Keratinocyte (primary cell): ENCODE measurements at regions not wholly inside any gene's neighbourhood (a gene's known extent, or its start where the extent isn't known, plus 50 kb on each side); places are given as distances from the start of the nearest gene placed in this dataset.
A peak's percentile ranks its signal among the peaks of the same experiment; 100 is the strongest.

ENCODE experiments used
- DNase-seq: peaks from one replicate; pipeline ENCODE4 v3.0.0-alpha.2; 2011; ENCODE audit warnings: low read depth, missing footprints, low spot score
- FAIRE-seq: peaks from 2 replicates; lab custom pipeline; 2011; peaks lifted over from hg19 to GRCh38; lab: Jason Lieb, UNC
- H2AFZ ChIP-seq: 2 replicates; pipeline ENCODE4 v1.6.0; 2012; ENCODE audit warnings: low read length, control low read depth, inconsistent platforms; ENCODE audit not compliant: control insufficient read depth
- H3K27ac ChIP-seq: 2 replicates; pipeline ENCODE4 v1.5.1; 2011; ENCODE audit warnings: low read length; ENCODE audit not compliant: control insufficient read depth, insufficient read depth
- H3K27me3 ChIP-seq: 3 replicates; pipeline ENCODE4 v1.6.0; 2011; ENCODE audit warnings: low read length; ENCODE audit not compliant: control insufficient read depth, insufficient read depth; ENCODE audit errors: extremely low read depth
- H3K36me3 ChIP-seq, 2 experiments: 2 replicates in 1 of 2; 3 replicates in 1 of 2; pipeline ENCODE4 v1.5.1; 2011; ENCODE audit warnings: low read length in 2 of 2, mild to moderate bottlenecking in 1 of 2; ENCODE audit not compliant: control insufficient read depth in 2 of 2, insufficient read depth in 2 of 2; ENCODE audit errors: extremely low read depth in 1 of 2
- H3K4me1 ChIP-seq: 3 replicates; pipeline ENCODE4 v1.5.1; 2011; ENCODE audit warnings: low read length; ENCODE audit not compliant: control insufficient read depth, insufficient read depth; ENCODE audit errors: extremely low read depth
- H3K4me2 ChIP-seq: 3 replicates; pipeline ENCODE4 v1.6.0; 2011; ENCODE audit warnings: low read depth, low read length; ENCODE audit not compliant: control insufficient read depth, insufficient read depth; ENCODE audit errors: extremely low read depth
- H3K4me3 ChIP-seq, 3 experiments: fragments of 200-600 bp in 1 of 3; sonication (generic) in 1 of 3; 2 replicates in 2 of 3; 3 replicates in 1 of 3; pipeline ENCODE4 v1.5.1; 2011 to 2016; ENCODE audit warnings: low read length in 3 of 3, mild to moderate bottlenecking in 3 of 3, control low read depth in 2 of 3, inconsistent platforms in 1 of 3, low read depth in 1 of 3, mixed read lengths in 1 of 3, mixed run types in 1 of 3, moderate library complexity in 1 of 3; ENCODE audit not compliant: control insufficient read depth in 2 of 3, insufficient read depth in 2 of 3; ENCODE audit errors: extremely low read depth in 1 of 3
- H3K79me2 ChIP-seq: 2 replicates; pipeline ENCODE4 v1.6.0; 2012; ENCODE audit warnings: low read length; ENCODE audit not compliant: control insufficient read depth, insufficient read depth
- H3K9ac ChIP-seq: 3 replicates; pipeline ENCODE4 v1.6.0; 2011; ENCODE audit warnings: low read length; ENCODE audit not compliant: control insufficient read depth, insufficient read depth; ENCODE audit errors: extremely low read depth
- H3K9me1 ChIP-seq: 3 replicates; pipeline ENCODE4 v1.6.0; 2011; ENCODE audit warnings: low read length; ENCODE audit not compliant: control insufficient read depth, insufficient read depth; ENCODE audit errors: extremely low read depth
- H3K9me3 ChIP-seq: 2 replicates; pipeline ENCODE4 v1.5.1; 2012; ENCODE audit warnings: low read depth, low read length; ENCODE audit not compliant: control insufficient read depth
- H4K20me1 ChIP-seq: 3 replicates; pipeline ENCODE4 v1.6.0; 2011; ENCODE audit warnings: low read length; ENCODE audit not compliant: control insufficient read depth, insufficient read depth; ENCODE audit errors: extremely low read depth
- EZH2 ChIP-seq: IDR thresholded peaks from one replicate; pipeline ENCODE4 v1.6.1; 2012; ENCODE audit warnings: inconsistent platforms, mild to moderate bottlenecking, low read length, moderate library complexity
- dilution Hi-C: fragments of 300-500 bp; cut with MboI; formaldehyde crosslinking; loops from one replicate; pipeline ENCODE4 v1.7.0; 2020; ENCODE audit warnings: low sequenced_read_pairs; ENCODE audit not compliant: extremely low pct_ligation_motif_present
- TF ChIP-seq, protein P1 (sequence below), 3 experiments: IDR thresholded peaks in 1 of 3; conservative IDR thresholded peaks in 1 of 3; optimal IDR thresholded peaks in 1 of 3; 2 replicates in 2 of 3; 3 replicates in 1 of 3; pipeline versions ENCODE3 to v1.5.1; 2011; ENCODE audit warnings: low read length in 3 of 3, mild to moderate bottlenecking in 3 of 3, moderate library complexity in 2 of 3, control low read depth in 1 of 3, inconsistent platforms in 1 of 3; ENCODE audit not compliant: insufficient read depth in 2 of 3; ENCODE audit errors: extremely low read depth in 1 of 3

DNA sequence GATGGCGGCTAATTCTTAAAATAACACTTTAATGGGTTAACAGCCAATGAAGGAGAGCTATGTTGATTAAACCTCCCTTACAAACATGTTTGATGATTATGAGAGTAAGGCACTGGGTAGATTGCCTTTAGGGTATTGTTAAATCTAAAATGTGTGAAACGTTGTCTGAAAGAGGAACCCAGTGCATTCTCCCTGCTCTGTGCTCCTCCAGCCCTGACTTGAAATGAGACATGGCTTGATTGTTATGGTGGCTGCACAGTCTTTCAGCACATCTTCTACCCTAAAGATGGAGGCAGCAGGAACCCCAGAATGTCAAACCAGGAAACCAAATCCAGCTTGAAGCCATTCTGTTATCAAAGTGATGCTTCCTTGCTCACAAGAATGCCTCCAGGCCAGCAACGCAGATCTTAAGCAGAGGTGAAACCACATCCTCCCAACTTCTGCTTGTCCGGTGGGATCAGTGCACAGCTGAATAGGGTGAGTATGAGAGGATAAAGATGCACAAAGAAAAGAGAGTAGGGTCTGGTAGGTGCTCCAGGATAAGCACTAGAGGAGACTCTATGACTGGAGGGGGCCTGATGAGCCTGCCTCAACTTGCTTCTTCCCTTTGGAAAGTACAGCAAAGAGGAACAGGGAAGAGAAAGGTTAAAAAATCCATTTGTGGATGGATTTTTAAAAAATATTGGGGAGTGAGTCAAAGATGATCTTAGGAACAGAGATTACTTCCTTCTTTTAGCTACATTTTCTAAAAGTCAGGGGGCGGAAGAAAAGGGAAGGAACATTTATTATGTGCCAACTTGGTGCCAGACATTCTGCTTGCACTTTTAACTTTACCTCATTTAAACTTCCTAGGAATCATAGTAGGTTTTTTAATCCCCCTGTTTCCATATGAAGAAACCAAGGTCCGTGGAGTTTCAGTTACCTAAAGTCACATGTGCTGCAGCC, 523.0 kb downstream of the TXNL1 start:
- TF ChIP-seq, protein P1, sequence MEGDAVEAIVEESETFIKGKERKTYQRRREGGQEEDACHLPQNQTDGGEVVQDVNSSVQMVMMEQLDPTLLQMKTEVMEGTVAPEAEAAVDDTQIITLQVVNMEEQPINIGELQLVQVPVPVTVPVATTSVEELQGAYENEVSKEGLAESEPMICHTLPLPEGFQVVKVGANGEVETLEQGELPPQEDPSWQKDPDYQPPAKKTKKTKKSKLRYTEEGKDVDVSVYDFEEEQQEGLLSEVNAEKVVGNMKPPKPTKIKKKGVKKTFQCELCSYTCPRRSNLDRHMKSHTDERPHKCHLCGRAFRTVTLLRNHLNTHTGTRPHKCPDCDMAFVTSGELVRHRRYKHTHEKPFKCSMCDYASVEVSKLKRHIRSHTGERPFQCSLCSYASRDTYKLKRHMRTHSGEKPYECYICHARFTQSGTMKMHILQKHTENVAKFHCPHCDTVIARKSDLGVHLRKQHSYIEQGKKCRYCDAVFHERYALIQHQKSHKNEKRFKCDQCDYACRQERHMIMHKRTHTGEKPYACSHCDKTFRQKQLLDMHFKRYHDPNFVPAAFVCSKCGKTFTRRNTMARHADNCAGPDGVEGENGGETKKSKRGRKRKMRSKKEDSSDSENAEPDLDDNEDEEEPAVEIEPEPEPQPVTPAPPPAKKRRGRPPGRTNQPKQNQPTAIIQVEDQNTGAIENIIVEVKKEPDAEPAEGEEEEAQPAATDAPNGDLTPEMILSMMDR (optimal IDR thresholded peaks at IDR 0.05 in 1 of 3, IDR thresholded peaks at IDR 0.05 in 1 of 3, conservative IDR thresholded peaks at IDR 0.05 in 1 of 3; ENCODE audit: extremely low read depth in 1 of 3, insufficient read depth in 2 of 3, low read length in 3 of 3), result no peak
- TF ChIP-seq EZH2, result no peak
- Histone ChIP-seq H3K27ac (no peak overlapping the region), H3K4me1 (peaks cover 12% of the 10 kb centered on the region), H3K4me3 (no peak overlapping the region), H3K36me3 (no peaks in the 10 kb centered on the region), H3K79me2 (no peaks in the 10 kb centered on the region), H2AFZ (no peak overlapping the region), H3K9me3 (no peaks in the 10 kb centered on the region), H3K27me3 (no peaks in the 10 kb centered on the region), H3K4me2 (no peak overlapping the region), H4K20me1 (no peaks in the 10 kb centered on the region), H3K9me1 (no peaks in the 10 kb centered on the region), H3K9ac (no peak overlapping the region)
- peak; percentile 73 for FAIRE-seq
- dilution Hi-C loops, result no loop called here
- DNase-seq, result no peak

GRCh38 chr18:56112984-56113383, 525.0 kb upstream of the TCF4 start:
- no peaks in the 10 kb centered on the region for H3K9me3 ChIP-seq
- H3K4me3 ChIP-seq, result no peak overlapping the region
- H3K4me1 ChIP-seq, result peaks cover 12% of the 10 kb centered on the region
- no peaks in the 10 kb centered on the region for H3K79me2 ChIP-seq
- no peak overlapping the region for H3K4me2 ChIP-seq
- DNase-seq, result no peak
- no peak overlapping the region for H2AFZ ChIP-seq
- FAIRE-seq, result no peak
- no peaks in the 10 kb centered on the region for H3K27me3 ChIP-seq
- no peak overlapping the region for H3K9ac ChIP-seq
- no peaks in the 10 kb centered on the region for H4K20me1 ChIP-seq
- no peak for TF ChIP-seq EZH2
- TF ChIP-seq, protein P1 (optimal IDR thresholded peaks at IDR 0.05 in 1 of 3, IDR thresholded peaks at IDR 0.05 in 1 of 3, conservative IDR thresholded peaks at IDR 0.05 in 1 of 3; ENCODE audit: extremely low read depth in 1 of 3, insufficient read depth in 2 of 3, low read length in 3 of 3), result no peak
- no peaks in the 10 kb centered on the region for H3K36me3 ChIP-seq
- no peak overlapping the region for H3K27ac ChIP-seq
- H3K9me1 ChIP-seq, result no peaks in the 10 kb centered on the region
- dilution Hi-C loops, result no loop called here
